ENCODE measurements at regions not wholly inside any gene's neighbourhood (a gene's known extent, or its start where the extent isn't known, plus 50 kb on each side); places are given as distances from the start of the nearest gene placed in this dataset.

DNA sequence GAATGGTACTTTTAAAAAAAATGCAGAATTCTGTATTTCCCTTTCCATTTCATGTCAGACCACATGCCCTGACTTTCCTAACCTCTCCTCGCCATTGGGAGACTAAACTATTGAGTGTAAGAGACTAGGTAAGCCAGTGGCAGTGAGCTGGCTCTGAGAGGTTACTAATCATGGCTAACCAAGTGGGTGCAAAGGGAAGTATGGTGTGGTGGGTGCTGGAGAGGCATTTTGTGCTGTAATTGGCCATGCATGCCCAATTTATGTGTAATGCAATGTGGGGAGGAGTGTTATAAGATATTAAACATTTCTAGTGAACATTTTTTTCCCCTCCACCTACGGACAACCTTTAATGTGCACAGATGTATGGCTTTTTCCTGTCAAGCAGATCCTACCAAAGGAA is 190.1 kb downstream of the LMO4 start:
- intact Hi-C loops (cut with micrococcal nuclease; ENCODE audit: unreplicated experiment), result no loop called here
- H3K27me3 ChIP-seq (replicated peaks; ENCODE audit: insufficient read depth, low read depth, low read length, poor library complexity), result no peaks in the 10 kb centered on the region
- no peak for DNase-seq (ENCODE audit: low spot score)
- POLR2A ChIA-PET (ENCODE audit: low non-redundant PET), result no interaction called here
- no peaks in the 10 kb centered on the region for H3K9me3 ChIP-seq (ENCODE audit: low read depth, low read length, poor library complexity, severe bottlenecking)
- no peak overlapping the region for H3K4me3 ChIP-seq (ENCODE audit: low read depth, low read length, poor library complexity, severe bottlenecking)
- H3K4me1 ChIP-seq (ENCODE audit: insufficient read depth, low read length, poor library complexity, severe bottlenecking), result peaks cover 2% of the 10 kb centered on the region
- CTCF ChIA-PET, result no interaction called here
- TF ChIP-seq, protein P1, sequence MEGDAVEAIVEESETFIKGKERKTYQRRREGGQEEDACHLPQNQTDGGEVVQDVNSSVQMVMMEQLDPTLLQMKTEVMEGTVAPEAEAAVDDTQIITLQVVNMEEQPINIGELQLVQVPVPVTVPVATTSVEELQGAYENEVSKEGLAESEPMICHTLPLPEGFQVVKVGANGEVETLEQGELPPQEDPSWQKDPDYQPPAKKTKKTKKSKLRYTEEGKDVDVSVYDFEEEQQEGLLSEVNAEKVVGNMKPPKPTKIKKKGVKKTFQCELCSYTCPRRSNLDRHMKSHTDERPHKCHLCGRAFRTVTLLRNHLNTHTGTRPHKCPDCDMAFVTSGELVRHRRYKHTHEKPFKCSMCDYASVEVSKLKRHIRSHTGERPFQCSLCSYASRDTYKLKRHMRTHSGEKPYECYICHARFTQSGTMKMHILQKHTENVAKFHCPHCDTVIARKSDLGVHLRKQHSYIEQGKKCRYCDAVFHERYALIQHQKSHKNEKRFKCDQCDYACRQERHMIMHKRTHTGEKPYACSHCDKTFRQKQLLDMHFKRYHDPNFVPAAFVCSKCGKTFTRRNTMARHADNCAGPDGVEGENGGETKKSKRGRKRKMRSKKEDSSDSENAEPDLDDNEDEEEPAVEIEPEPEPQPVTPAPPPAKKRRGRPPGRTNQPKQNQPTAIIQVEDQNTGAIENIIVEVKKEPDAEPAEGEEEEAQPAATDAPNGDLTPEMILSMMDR (conservative IDR thresholded peaks at IDR 0.05; ENCODE audit: low read depth, low read length), result no peak
- TF ChIP-seq EZH2 (IDR thresholded peaks at IDR 0.05; ENCODE audit: borderline replicate concordance, low read depth, low read length, poor library complexity, severe bottlenecking), result no peak
- no peaks in the 10 kb centered on the region for H3K36me3 ChIP-seq (ENCODE audit: insufficient read depth, low read length, poor library complexity, severe bottlenecking)
- H3K27ac ChIP-seq (ENCODE audit: low read depth, low read length, poor library complexity, severe bottlenecking), result no peak overlapping the region
- BruUV-seq (replicated peaks), result no TSS peak

DNA sequence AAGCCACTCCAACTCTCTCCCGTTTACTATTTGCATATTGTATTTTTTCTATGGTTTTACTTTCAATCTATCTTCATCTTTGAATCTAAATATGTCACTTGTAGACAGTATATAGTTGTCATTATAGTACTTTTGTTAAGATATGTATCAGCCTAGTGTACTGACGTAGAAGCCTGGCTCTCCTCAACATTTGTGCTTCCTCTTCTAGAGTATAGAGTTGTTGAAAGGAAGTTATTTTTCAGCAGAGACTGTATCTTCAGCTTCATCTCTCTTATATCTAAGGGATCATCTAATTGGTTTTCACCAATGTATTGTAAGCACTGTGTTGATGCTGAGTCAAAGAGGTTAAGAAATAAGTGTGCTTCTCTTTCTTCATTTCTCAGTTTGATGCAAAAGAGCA is 192.8 kb downstream of the LMO4 start:
- Histone ChIP-seq H3K27me3 (replicated peaks; ENCODE audit: insufficient read depth, low read depth, low read length, poor library complexity) (no peaks in the 10 kb centered on the region), H3K36me3 (ENCODE audit: insufficient read depth, low read length, poor library complexity, severe bottlenecking) (no peaks in the 10 kb centered on the region), H3K4me1 (ENCODE audit: insufficient read depth, low read length, poor library complexity, severe bottlenecking) (peaks cover 4% of the 10 kb centered on the region), H3K9me3 (ENCODE audit: low read depth, low read length, poor library complexity, severe bottlenecking) (no peaks in the 10 kb centered on the region), H3K4me3 (ENCODE audit: low read depth, low read length, poor library complexity, severe bottlenecking) (no peak overlapping the region), H3K27ac (ENCODE audit: low read depth, low read length, poor library complexity, severe bottlenecking) (no peak overlapping the region)
- ChIA-PET POLR2A (ENCODE audit: low non-redundant PET) (no interaction called here), CTCF (no interaction called here)
- intact Hi-C loops (cut with micrococcal nuclease; ENCODE audit: unreplicated experiment), result no loop called here
- TF ChIP-seq, protein P1 (conservative IDR thresholded peaks at IDR 0.05; ENCODE audit: low read depth, low read length), result no peak
- no peak for TF ChIP-seq EZH2 (IDR thresholded peaks at IDR 0.05; ENCODE audit: borderline replicate concordance, low read depth, low read length, poor library complexity, severe bottlenecking)
- BruUV-seq (replicated peaks), result no TSS peak
- no peak for DNase-seq (ENCODE audit: low spot score)

DNA sequence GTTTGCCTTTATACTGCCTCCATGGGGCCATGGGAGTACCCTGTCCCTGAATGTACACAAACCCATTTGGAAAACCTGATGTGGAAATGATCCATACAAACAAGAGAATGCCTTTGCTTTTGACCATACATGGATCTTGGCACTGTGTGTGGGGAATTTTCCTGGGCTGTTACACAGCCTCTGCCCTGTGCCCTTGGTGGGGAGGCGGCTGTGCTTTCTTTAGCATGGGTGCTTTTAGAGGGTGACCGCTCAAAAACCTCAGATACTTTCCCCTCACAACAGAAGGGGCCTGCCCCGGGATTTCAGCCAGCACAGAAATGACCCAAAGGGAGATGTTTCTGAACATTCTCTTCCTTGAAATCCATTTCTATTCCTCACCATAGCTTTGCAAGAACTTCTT is 194.8 kb downstream of the LMO4 start:
- ChIA-PET CTCF (no interaction called here), POLR2A (ENCODE audit: low non-redundant PET) (no interaction called here)
- intact Hi-C loops (cut with micrococcal nuclease; ENCODE audit: unreplicated experiment), result no loop called here
- no TSS peak for BruUV-seq (replicated peaks)
- H3K4me3 ChIP-seq (ENCODE audit: low read depth, low read length, poor library complexity, severe bottlenecking), result no peak overlapping the region
- H3K27me3 ChIP-seq (replicated peaks; ENCODE audit: insufficient read depth, low read depth, low read length, poor library complexity), result no peaks in the 10 kb centered on the region
- H3K36me3 ChIP-seq (ENCODE audit: insufficient read depth, low read length, poor library complexity, severe bottlenecking), result no peaks in the 10 kb centered on the region
- no peak for DNase-seq (ENCODE audit: low spot score)
- peaks cover 4% of the 10 kb centered on the region for H3K4me1 ChIP-seq (ENCODE audit: insufficient read depth, low read length, poor library complexity, severe bottlenecking)
- TF ChIP-seq, protein P1 (conservative IDR thresholded peaks at IDR 0.05; ENCODE audit: low read depth, low read length), result no peak
- TF ChIP-seq EZH2 (IDR thresholded peaks at IDR 0.05; ENCODE audit: borderline replicate concordance, low read depth, low read length, poor library complexity, severe bottlenecking), result no peak
- no peaks in the 10 kb centered on the region for H3K9me3 ChIP-seq (ENCODE audit: low read depth, low read length, poor library complexity, severe bottlenecking)
- no peak overlapping the region for H3K27ac ChIP-seq (ENCODE audit: low read depth, low read length, poor library complexity, severe bottlenecking)

Data from A673 (cell line).